ENCODE measurements at regions not wholly inside any gene's neighbourhood (a gene's known extent, or its start where the extent isn't known, plus 50 kb on each side); places are given as distances from the start of the nearest gene placed in this dataset.

GRCh38 chr9:1598270-1598669 is 416.9 kb upstream of the SMARCA2 start:
- no peak for DNase-seq

GRCh38 chr9:1599961-1600360 is 415.2 kb upstream of the SMARCA2 start:
- no peak for DNase-seq

- peak; percentile 55 for DNase-seq
These were observed 410.1 kb upstream of the SMARCA2 start for GRCh38 chr9:1604942-1605560.

- no peak for DNase-seq
These were observed 408.9 kb upstream of the SMARCA2 start for GRCh38 chr9:1606253-1606652.

- DNase-seq, result no peak
These were observed 402.3 kb upstream of the SMARCA2 start for GRCh38 chr9:1612886-1613285.

GRCh38 chr9:1617419-1617818 is 397.7 kb upstream of the SMARCA2 start:
- DNase-seq, result no peak

- DNase-seq, result peak; percentile 2
These were observed 395.0 kb upstream of the SMARCA2 start for GRCh38 chr9:1619915-1620710.

- no peak for DNase-seq
These were observed 377.7 kb upstream of the SMARCA2 start for GRCh38 chr9:1637401-1637800.

- DNase-seq, result no peak
These were observed 376.0 kb upstream of the SMARCA2 start for GRCh38 chr9:1639166-1639565.

GRCh38 chr9:1647776-1648175 is 367.4 kb upstream of the SMARCA2 start:
- DNase-seq, result no peak

- DNase-seq, result no peak
These were observed 361.9 kb upstream of the SMARCA2 start for GRCh38 chr9:1653282-1653681.

GRCh38 chr9:1658661-1659362 is 356.3 kb upstream of the SMARCA2 start:
- DNase-seq, result no peak

- DNase-seq, result no peak
These were observed 355.8 kb upstream of the SMARCA2 start for GRCh38 chr9:1659363-1659690.

GRCh38 chr9:1668441-1668840 is 346.7 kb upstream of the SMARCA2 start:
- DNase-seq, result no peak

GRCh38 chr9:1673300-1673699 is 341.8 kb upstream of the SMARCA2 start:
- DNase-seq, result no peak

- no peak for DNase-seq
These were observed 338.4 kb upstream of the SMARCA2 start for GRCh38 chr9:1676771-1677170.

GRCh38 chr9:1683951-1684350 is 331.2 kb upstream of the SMARCA2 start:
- no peak for DNase-seq

GRCh38 chr9:1698991-1699390 is 316.2 kb upstream of the SMARCA2 start:
- no peak for DNase-seq

- no peak for DNase-seq
These were observed 314.0 kb upstream of the SMARCA2 start for GRCh38 chr9:1701113-1701512.

GRCh38 chr9:1702701-1703100 is 312.4 kb upstream of the SMARCA2 start:
- DNase-seq, result no peak

- DNase-seq, result peak; percentile 54
These were observed 307.9 kb upstream of the SMARCA2 start for GRCh38 chr9:1707291-1707690.

- no peak for DNase-seq
These were observed 306.9 kb upstream of the SMARCA2 start for GRCh38 chr9:1708219-1708618.

- DNase-seq, result no peak
These were observed 305.8 kb upstream of the SMARCA2 start for GRCh38 chr9:1709347-1709746.

GRCh38 chr9:1712861-1713450 is 302.2 kb upstream of the SMARCA2 start:
- DNase-seq, result no peak
